ENCODE measurements at regions not wholly inside any gene's neighbourhood (a gene's known extent, or its start where the extent isn't known, plus 50 kb on each side); places are given as distances from the start of the nearest gene placed in this dataset.
"Not testable (repeated sequence)": the region's sequence is repeated elsewhere in the genome, so short reads cannot be mapped to it uniquely, and the experiment has no call there.

DNA sequence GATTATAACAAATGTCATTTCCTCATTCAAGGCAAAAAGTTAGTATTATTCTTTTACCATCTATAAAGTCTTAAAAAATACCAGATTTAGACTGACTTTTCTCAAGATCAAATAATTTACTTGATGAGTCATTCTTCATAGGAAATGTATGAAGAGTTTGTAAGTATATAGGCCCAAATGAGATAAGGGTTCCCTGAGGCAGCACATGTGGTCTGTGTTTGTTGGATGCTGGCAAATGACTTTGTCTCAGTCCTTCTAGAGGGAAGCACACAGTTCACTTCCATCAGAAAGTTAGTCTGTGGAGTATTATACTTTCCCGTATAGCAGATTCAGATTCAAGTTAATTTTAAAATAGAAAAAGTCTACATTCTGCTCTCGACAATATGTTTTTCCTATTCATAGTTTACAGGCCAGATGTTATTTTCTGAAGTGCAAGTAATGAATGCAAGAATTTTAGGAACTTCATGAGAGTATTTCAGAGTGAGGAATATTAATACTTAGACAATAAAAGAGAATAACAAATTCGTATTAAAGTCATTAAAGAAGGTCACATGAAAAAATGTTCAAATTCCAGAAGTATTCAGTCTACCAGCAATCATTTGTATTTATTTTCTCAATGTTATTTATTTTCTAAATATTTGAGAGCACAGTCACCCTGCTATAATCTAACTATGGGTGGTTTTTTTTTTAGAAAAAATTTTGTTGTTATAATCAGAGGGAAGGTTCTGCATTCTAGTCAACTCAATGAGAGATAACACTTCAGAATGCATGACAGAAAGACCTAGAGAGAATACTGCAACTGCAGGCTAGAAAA lies 601.8 kb upstream of the ZFP42 start:
- DNase-seq (ENCODE audit: low spot score in 2 of 2), result no peak
- 65% methylated on average over 3 of the region's 3 CpGs for WGBS
- H3K27ac ChIP-seq, result no peak overlapping the region

GRCh38 chr4:187396106-187396505 lies 599.5 kb upstream of the ZFP42 start:
- 74% methylated on average over 6 of the region's 6 CpGs for WGBS
- no peaks in the 10 kb centered on the region for H3K36me3 ChIP-seq
- no peak for TF ChIP-seq POLR2A (IDR thresholded peaks at IDR 0.05)
- no peak for TF ChIP-seq POLR2AphosphoS5 (IDR thresholded peaks at IDR 0.05)
- no peak for TF ChIP-seq EP300 (IDR thresholded peaks at IDR 0.05)
- TF ChIP-seq CTCF (IDR thresholded peaks at IDR 0.05), result no peak
- no peak overlapping the region for H3K4me3 ChIP-seq
- no peaks in the 10 kb centered on the region for H3K27me3 ChIP-seq
- H3K4me1 ChIP-seq, result no peaks in the 10 kb centered on the region
- no peaks in the 10 kb centered on the region for H3K9me3 ChIP-seq
- no peak for DNase-seq (ENCODE audit: low spot score in 2 of 2)
- no peak overlapping the region for H3K27ac ChIP-seq

More for the DNA sequence above, 601.8 kb upstream of the ZFP42 start:
- no peaks in the 10 kb centered on the region for H3K36me3 ChIP-seq
- no peak overlapping the region for H3K4me3 ChIP-seq
- TF ChIP-seq POLR2A (IDR thresholded peaks at IDR 0.05) (no peak), EP300 (IDR thresholded peaks at IDR 0.05) (no peak), POLR2AphosphoS5 (IDR thresholded peaks at IDR 0.05) (no peak), CTCF (IDR thresholded peaks at IDR 0.05) (no peak)
- H3K27me3 ChIP-seq, result no peaks in the 10 kb centered on the region
- H3K9me3 ChIP-seq, result no peaks in the 10 kb centered on the region
- H3K4me1 ChIP-seq, result no peaks in the 10 kb centered on the region

- H3K27ac ChIP-seq; H3K36me3 ChIP-seq; DNase-seq (ENCODE audit: low spot score in 2 of 2); H3K27me3 ChIP-seq; H3K4me3 ChIP-seq; H3K4me1 ChIP-seq; H3K9me3 ChIP-seq: not testable (repeated sequence)
- WGBS, result 85% methylated on average over 5 of the region's 10 CpGs
Measured at GRCh38 chr4:187408447-187408846, 587.1 kb upstream of the ZFP42 start.

DNA sequence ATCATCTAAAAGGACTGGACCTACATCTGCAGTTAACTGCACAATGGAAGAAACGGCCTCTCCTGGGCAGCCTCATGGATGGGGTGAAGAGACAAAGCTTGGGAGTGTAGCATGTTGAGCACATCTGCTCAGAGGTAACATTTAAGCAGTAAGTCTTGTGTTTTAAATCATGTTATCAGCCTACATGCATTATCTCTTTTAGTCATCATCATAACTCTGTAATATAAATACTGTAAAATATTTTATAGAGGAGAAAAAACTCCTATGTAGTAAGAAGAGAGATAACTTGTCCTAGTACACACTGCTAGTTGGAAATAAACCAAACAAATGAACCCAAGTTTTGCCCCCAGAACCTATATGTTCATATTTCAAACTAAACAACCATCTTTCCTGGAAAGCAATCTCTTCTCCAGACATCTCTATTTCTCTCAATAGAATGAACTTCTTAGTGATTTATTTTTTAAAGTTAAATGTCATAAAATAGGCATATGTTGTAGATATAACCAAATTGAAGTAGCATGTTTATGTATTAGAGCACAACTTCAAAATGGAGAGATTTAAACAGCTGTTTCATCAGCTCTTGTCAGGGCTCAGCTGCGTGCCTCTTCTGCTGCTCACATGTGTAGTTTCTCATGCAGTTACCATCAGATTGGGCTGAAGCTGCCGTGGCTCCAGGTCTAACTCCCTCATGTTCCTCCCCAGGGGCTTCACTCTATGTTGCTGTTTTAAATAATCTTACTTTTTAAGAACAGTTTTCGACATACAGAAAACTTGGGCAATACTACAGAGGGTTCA lies 581.8 kb upstream of the ZFP42 start:
- no peak overlapping the region for H3K27ac ChIP-seq
- peaks cover 4% of the 10 kb centered on the region for H3K4me1 ChIP-seq
- H3K9me3 ChIP-seq, result no peaks in the 10 kb centered on the region
- TF ChIP-seq POLR2A (IDR thresholded peaks at IDR 0.05) (no peak), EP300 (IDR thresholded peaks at IDR 0.05) (no peak), CTCF (IDR thresholded peaks at IDR 0.05) (no peak), POLR2AphosphoS5 (IDR thresholded peaks at IDR 0.05) (no peak)
- whole genome bisulfite sequencing, result 73% methylated on average over 4 of the region's 4 CpGs
- no peaks in the 10 kb centered on the region for H3K36me3 ChIP-seq
- DNase-seq (ENCODE audit: low spot score in 2 of 2), result no peak
- H3K4me3 ChIP-seq, result no peak overlapping the region
- no peaks in the 10 kb centered on the region for H3K27me3 ChIP-seq

DNA sequence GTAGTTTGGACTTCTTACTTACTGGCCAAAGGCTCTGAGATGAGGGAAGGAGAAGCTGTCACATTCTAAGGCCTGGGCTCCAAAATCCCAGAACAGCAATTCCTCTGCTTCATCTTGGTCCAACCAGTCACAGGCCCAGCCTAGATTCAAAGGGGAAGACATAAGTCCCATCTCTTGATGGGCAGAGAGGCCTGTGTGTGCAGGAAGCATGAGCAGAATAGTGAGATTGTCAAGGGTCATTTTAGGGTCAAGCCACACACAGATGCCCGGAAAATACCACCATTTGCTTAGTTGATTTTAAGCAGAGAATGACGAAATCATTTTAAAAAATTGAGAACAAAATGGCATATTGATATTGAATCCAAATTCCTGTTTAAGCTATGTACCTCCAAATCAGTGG lies 580.9 kb upstream of the ZFP42 start:
- H3K4me3 ChIP-seq, result no peak overlapping the region
- no peak overlapping the region for H3K27ac ChIP-seq
- H3K9me3 ChIP-seq, result no peaks in the 10 kb centered on the region
- H3K4me1 ChIP-seq, result peaks cover 4% of the 10 kb centered on the region
- no peaks in the 10 kb centered on the region for H3K27me3 ChIP-seq
- TF ChIP-seq POLR2AphosphoS5 (IDR thresholded peaks at IDR 0.05) (no peak), EP300 (IDR thresholded peaks at IDR 0.05) (no peak), CTCF (IDR thresholded peaks at IDR 0.05) (no peak), POLR2A (IDR thresholded peaks at IDR 0.05) (no peak)
- DNase-seq (ENCODE audit: low spot score in 2 of 2), result no peak
- no peaks in the 10 kb centered on the region for H3K36me3 ChIP-seq
- 76% methylated on average over 2 of the region's 2 CpGs for WGBS
